HG03139 (cell line): ENCODE measurements at regions not wholly inside any gene's neighbourhood (a gene's known extent, or its start where the extent isn't known, plus 50 kb on each side); places are given as distances from the start of the nearest gene placed in this dataset.
A peak's percentile ranks its signal among the peaks of the same experiment; 100 is the strongest.
"Not testable (repeated sequence)": the region's sequence is repeated elsewhere in the genome, so short reads cannot be mapped to it uniquely, and the experiment has no call there.

Experiments used
- ATAC-seq: cut with Tn5 transposase; IDR thresholded peaks from one replicate; pipeline ENCODE4 v1.9.1; 2021; ENCODE audit not compliant: unreplicated experiment

DNA sequence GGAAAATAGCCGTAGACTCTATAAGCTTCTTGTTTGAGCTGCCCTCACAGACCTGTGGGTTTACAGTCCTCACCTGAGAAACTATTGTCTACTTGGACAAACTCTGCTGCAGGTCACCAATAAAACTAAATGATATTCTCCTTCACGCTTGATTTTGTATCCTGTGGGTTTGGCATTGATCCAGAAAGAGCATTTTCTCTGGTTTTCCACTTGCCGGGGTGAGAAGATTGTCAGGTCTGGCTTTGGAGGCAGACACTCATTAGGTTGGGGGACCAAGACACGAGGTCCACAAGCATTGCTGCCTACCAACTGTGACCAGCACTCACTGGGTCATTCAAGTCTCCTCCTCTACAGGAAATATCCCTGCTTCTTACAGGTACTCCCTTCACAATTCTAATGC lies 68.5 kb downstream of the CDC14C start:
- no peak for ATAC-seq

DNA sequence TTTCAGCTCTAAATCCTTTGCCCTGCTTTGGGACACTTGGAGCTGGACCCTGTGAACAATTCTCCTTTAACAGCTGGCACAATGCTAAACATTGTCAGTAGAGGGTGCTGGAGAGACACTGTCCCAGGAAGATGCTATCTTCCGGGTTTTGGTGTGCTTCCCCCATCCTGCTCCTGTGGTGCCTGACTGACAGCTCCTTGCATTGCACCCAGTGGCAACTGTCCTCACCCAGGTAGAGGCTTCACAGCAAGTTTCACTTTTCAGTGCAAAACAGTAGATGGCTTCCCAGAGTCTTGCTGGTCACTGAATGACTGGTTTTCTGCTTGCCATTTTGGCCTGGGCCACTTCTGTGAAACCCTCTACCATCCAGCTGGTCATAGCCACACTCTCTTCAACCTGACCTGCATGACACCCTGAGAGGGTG lies 77.3 kb downstream of the CDC14C start:
- ATAC-seq, result peak; percentile 98

DNA sequence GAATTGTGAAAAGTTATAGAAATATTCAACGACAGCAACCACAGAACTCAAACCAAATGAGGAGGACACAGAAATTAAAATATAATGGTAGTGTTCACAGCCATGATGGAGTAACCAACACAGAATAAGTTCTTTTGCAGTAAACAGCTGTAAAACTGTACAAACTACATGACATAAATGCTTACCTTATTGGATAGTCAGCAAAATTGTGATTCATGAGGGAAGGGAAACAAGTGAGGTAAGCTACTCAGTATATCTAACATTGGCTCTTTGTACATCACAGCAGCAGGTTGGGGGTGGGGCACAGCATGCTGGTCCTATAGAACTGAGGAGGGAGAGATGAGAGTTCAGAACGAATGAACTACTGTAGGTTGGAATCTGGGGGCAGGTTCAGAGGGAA lies 86.4 kb downstream of the CDC14C start:
- no peak for ATAC-seq

DNA sequence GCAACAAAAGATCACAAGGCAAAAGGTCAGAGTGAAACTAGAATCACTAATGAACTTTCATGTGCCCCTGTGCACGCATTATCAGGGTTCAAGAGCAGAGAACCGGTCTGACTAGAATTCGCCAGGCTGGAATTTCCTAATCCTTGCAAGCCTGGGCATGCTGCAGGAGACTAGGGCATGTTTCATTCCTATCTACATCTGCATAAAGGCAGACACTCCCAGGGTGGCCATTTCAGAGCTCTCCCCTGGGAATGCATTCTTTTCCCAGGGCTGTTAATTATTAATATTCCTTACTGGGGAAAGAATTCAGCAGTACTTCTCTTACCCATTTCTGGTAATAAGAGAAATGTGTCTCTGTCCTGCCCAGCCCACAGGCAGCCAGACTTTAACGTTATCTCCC lies 90.5 kb downstream of the CDC14C start:
- no peak for ATAC-seq

GRCh38 chr7:49020145-49020544 lies 95.8 kb downstream of the CDC14C start:
- ATAC-seq, result no peak

DNA sequence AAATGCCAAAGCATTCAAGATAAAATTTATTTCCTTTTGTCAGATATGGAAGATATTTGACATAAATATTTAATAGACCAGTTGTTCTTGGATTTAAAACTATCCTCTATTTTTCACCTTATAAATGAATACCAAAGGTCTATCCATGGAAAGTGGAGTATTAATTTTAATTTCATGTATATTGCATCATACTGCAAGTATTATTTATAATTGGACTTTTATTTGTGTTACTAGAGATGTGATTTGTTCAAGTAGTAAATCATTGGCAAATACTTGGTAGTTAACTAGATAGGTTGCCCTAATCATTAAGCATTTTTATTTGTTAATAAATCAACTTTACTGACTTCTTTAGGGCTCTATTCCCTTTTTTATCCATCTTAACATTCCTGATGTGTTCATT lies 98.1 kb downstream of the CDC14C start:
- no peak for ATAC-seq

GRCh38 chr7:49023345-49024328 lies 99.3 kb downstream of the CDC14C start:
- ATAC-seq, result no peak

DNA sequence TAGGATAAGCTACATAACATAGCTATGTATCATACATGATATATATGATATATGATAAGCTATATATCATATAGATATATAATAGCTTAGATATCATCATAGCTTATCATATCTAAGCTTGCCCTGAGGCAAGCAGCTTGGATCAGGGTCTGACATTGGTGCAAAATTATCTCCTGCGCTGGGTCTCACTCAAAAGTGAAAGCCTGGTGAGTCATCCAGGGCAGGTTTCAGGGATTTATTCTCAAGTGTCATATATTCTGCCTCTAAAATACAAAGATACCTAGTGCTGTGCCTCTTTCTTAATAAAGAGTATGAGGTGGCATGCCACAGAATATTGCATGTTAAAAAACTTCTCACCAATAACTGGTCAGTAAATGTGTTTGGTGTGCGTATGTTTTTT lies 105.9 kb downstream of the CDC14C start:
- no peak for ATAC-seq

- ATAC-seq, result not testable (repeated sequence)
Measured at GRCh38 chr7:49033140-49033539, 108.8 kb downstream of the CDC14C start.

- ATAC-seq, result no peak
Measured at GRCh38 chr7:49037346-49038210, 113.2 kb downstream of the CDC14C start.

DNA sequence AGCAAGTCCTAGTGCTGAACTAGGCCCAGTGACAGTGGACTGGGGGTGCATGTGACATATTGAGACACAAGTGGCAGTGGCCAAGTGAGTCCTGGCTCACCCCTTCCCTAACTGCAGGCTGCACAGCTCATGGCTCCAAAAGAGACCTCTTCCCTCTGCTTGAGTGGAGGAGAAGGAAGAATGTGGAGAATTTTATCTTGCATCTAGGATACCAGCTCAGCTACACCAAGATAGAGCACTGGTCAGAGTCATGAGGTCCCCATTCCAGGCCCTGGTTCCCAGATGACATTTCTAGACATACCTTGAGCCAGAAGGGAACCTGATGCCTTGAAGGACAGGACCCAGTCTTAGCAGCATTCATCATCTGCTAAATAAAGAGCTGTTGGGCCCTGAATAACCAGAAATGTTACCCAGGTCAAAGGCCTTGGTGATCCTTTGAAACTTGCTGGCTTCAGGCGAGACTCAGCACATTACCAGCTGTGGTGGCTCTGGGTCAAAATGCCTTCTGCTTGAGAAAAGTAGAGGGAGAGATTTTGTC lies 114.5 kb downstream of the CDC14C start:
- ATAC-seq, result no peak

DNA sequence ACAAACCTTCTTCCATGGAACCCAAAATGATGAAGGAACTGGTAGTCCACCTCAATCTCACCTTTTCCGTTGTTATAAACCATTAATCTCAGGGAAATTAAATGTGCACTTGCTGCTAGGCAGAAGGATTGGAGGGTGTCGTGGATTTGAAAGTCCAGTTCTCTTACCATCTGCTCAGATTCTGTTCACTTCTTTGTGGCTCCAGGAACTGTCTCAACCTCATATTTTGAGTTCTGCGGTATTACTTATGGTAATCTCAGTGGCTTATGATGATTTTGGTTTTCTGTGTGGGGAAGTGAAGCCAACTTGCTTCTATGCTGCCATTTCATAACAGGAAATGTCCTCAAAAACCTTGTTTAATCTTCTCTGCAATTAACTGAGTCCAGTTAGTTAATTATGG lies 136.4 kb downstream of the CDC14C start:
- no peak for ATAC-seq

DNA sequence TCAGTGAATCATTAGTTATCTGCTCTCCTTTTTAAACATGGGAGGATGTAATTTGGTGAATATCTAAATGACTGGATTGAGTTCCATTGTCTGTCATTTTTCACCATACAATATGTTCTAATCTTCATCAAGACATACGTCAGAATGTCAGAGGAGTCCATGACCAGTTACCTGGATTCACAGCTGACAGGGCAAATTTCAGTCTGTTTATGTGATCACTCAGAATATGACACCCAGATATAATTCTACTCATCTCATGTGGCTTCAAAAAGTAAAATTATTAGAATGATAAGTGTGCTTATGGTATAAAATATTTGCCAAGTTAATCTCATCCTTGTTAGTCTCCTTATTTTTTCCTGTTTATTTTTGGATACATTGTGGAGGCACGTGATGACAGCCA lies 150.2 kb downstream of the CDC14C start:
- ATAC-seq, result no peak

- ATAC-seq, result no peak
Measured at GRCh38 chr7:49080896-49081475, 156.6 kb downstream of the CDC14C start.

DNA sequence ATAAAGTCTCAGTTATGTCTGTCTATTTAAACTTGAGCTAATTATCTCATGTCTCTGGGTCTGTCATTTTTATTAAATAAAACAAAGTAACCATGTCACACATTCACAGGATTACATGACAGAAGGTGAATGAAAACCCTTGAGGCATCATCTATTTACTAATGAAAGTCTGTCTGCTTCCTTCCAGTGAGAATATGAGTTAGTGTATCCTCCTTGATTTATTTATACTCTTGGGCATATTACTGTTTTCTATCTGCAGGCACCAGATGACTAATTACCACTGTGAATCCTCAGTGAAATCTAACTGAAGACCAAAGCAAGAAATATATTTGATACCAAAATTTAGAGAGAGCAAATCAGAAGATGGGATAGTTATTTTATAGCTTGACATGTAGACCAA lies 163.7 kb downstream of the CDC14C start:
- ATAC-seq, result no peak

GRCh38 chr7:49089717-49090116 lies 165.4 kb downstream of the CDC14C start:
- ATAC-seq, result no peak

DNA sequence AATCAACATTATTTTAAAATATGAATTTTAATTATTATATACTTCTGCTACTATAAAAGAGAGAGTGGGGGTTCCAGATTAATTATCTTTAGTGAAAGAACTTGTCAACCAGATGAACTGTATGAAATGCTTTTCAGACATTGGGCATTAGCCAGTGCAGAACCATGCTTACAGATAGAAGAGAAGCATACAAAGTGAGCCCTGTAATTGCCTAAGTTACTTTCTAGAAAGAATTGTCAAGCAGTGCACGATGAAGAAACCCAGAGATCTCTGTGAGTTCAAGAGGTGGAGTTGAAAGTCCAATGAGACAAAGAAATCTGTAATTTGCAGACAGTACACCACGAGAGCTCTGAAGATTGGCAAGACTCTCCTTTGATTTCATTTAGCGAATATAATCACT lies 166.7 kb downstream of the CDC14C start:
- no peak for ATAC-seq

DNA sequence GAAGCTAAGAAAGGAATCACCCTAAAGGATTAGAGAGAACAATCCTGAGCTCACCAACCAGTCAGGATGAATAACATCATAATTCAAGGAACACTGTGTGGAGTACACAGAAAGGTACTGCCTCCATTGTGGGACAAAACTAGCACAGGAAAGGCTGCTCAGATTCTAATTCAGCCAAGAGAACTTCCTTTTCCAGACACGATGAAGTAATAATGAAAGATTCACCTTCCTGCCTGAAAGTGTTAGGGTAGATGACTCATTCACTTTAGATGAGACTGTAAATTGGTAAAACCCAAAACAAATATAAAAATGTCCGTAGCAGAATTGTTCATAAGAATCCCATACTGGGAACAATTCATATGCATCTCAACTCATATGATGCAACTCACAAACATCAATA lies 167.2 kb downstream of the CDC14C start:
- ATAC-seq, result no peak

GRCh38 chr7:49093218-49093617 lies 168.9 kb downstream of the CDC14C start:
- no peak for ATAC-seq

DNA sequence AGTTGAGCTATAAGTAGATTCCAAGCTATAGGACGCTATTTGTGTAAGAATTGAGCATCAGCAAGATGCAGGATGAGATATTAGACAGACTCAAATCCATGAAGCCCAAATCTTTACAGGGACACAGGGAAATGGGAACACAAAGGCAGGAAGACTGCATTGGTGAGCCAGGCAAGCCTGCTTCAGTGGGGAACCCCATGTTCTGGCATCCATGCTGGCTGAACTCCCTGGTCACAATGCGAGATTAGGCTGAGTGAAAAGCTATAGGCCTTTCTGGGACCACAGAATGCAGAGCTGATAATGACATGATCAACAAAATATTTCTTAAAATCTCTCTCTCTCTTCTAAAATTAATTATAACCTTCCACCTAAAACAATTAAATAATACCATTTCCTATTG lies 170.5 kb downstream of the CDC14C start:
- no peak for ATAC-seq
